ENCODE measurements at regions not wholly inside any gene's neighbourhood (a gene's known extent, or its start where the extent isn't known, plus 50 kb on each side); places are given as distances from the start of the nearest gene placed in this dataset.
"Not testable (repeated sequence)": the region's sequence is repeated elsewhere in the genome, so short reads cannot be mapped to it uniquely, and the experiment has no call there.

GRCh38 chr4:118410138-118410537 is 57.3 kb upstream of the PRSS12 start:
- peak; percentile 26 for DNase-seq (ENCODE audit: low spot score)

GRCh38 chr4:118417325-118417724 is 64.5 kb upstream of the PRSS12 start:
- peak; percentile 44 for DNase-seq (ENCODE audit: low spot score)

GRCh38 chr4:118417800-118418199 is 65.0 kb upstream of the PRSS12 start:
- not testable (repeated sequence) for DNase-seq (ENCODE audit: low spot score)

- DNase-seq (ENCODE audit: low spot score): not testable (repeated sequence)
These were observed 65.6 kb upstream of the PRSS12 start for GRCh38 chr4:118418396-118418795.

GRCh38 chr4:118419626-118420025 is 66.8 kb upstream of the PRSS12 start:
- not testable (repeated sequence) for DNase-seq (ENCODE audit: low spot score)

GRCh38 chr4:118424062-118424461 is 71.3 kb upstream of the PRSS12 start:
- DNase-seq (ENCODE audit: low spot score): not testable (repeated sequence)

GRCh38 chr4:118428881-118429280 is 76.1 kb upstream of the PRSS12 start:
- DNase-seq (ENCODE audit: low spot score): not testable (repeated sequence)

- DNase-seq (ENCODE audit: low spot score): not testable (repeated sequence)
These were observed 79.6 kb upstream of the PRSS12 start for GRCh38 chr4:118432359-118432758.

GRCh38 chr4:118433612-118434375 is 81.0 kb upstream of the PRSS12 start:
- not testable (repeated sequence) for DNase-seq (ENCODE audit: low spot score)

GRCh38 chr4:118435415-118435814 is 82.6 kb upstream of the PRSS12 start:
- not testable (repeated sequence) for DNase-seq (ENCODE audit: low spot score)

GRCh38 chr4:118442115-118442837 is 89.5 kb upstream of the PRSS12 start:
- not testable (repeated sequence) for DNase-seq (ENCODE audit: low spot score)

GRCh38 chr4:118447397-118447796 is 94.6 kb upstream of the PRSS12 start:
- not testable (repeated sequence) for DNase-seq (ENCODE audit: low spot score)

- DNase-seq (ENCODE audit: low spot score): not testable (repeated sequence)
These were observed 102.1 kb upstream of the PRSS12 start for GRCh38 chr4:118454857-118455256.

- not testable (repeated sequence) for DNase-seq (ENCODE audit: low spot score)
These were observed 108.6 kb upstream of the PRSS12 start for GRCh38 chr4:118461435-118461834.

GRCh38 chr4:118465831-118466230 is 113.0 kb upstream of the PRSS12 start:
- DNase-seq (ENCODE audit: low spot score): peak; percentile 31

- peak; percentile 20 for DNase-seq (ENCODE audit: low spot score)
These were observed 121.3 kb upstream of the PRSS12 start for GRCh38 chr4:118474001-118474626.

- DNase-seq (ENCODE audit: low spot score): not testable (repeated sequence)
These were observed 122.0 kb upstream of the PRSS12 start for GRCh38 chr4:118474771-118475170.

- DNase-seq (ENCODE audit: low spot score): not testable (repeated sequence)
These were observed 123.1 kb upstream of the PRSS12 start for GRCh38 chr4:118475901-118476300.

- not testable (repeated sequence) for DNase-seq (ENCODE audit: low spot score)
These were observed 125.0 kb upstream of the PRSS12 start for GRCh38 chr4:118477826-118478225.

GRCh38 chr4:118485801-118486314 is 133.1 kb upstream of the PRSS12 start:
- not testable (repeated sequence) for DNase-seq (ENCODE audit: low spot score)

GRCh38 chr4:118492963-118493362 is 140.2 kb upstream of the PRSS12 start:
- DNase-seq (ENCODE audit: low spot score): not testable (repeated sequence)

GRCh38 chr4:118494437-118494836 is 141.6 kb upstream of the PRSS12 start:
- not testable (repeated sequence) for DNase-seq (ENCODE audit: low spot score)

Measured in GM03348 (cell line).